ENCODE measurements at regions not wholly inside any gene's neighbourhood (a gene's known extent, or its start where the extent isn't known, plus 50 kb on each side); places are given as distances from the start of the nearest gene placed in this dataset.
"Not testable (repeated sequence)": the region's sequence is repeated elsewhere in the genome, so short reads cannot be mapped to it uniquely, and the experiment has no call there.

- in situ Hi-C loops (cut with MboI; ENCODE audit: low sequenced_read_pairs), result no loop called here
Measured at GRCh38 chr1:244291236-244292201, 160.2 kb downstream of the ADSS2 start.

DNA sequence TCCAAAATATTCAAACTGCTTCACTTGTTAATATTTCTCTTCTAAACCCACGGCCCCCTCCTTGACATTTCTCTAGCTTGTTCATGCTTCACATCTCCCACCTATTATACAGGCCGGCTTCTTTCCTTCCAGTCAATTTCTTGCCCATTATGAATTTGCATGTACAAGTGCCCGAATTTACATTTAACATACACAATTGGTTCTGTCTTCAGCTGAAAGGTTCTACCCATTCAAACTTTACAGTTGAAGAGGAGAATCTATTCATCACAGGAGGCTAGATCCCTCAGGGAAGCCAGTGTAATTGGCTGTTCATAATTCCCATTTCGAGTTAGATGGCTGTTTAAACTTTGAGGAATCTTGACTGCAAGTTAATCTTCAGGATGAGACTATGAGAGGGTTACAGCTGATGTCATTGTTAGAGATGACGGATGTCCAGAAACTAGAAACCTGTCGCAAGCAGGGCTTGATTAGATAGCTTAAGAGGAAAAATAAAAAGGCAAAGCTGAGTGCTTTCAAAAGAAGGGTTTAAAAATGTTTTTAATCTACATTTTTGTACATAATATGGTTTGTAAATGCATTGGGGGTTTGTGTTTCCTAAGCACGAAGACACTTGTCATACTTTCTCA lies 157.0 kb downstream of the ADSS2 start:
- in situ Hi-C loops (cut with MboI; ENCODE audit: low sequenced_read_pairs), result no loop called here

DNA sequence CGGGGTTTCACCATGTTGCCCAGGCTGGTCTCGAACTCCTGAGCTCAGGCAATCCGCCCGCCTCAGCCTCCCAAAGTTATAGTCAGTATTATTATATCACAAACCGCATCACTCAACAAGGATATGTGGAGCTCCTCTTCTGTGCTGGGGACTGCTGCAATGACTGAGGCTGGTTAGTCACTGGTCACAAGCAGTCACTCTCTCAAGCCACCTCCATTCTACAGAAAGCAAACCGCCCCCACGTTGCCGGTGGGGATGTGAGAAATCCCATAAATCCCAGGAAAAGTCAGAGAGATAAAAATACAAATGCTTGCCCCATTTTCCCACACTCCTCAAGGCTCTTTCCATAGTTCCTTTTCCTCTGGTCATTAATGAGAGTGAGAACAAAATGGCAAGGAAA lies 155.7 kb downstream of the ADSS2 start:
- in situ Hi-C loops (cut with MboI; ENCODE audit: low sequenced_read_pairs), result no loop called here

GRCh38 chr1:244296447-244296846 lies 155.3 kb downstream of the ADSS2 start:
- in situ Hi-C loops (cut with MboI; ENCODE audit: low sequenced_read_pairs), result no loop called here

- in situ Hi-C loops (cut with MboI; ENCODE audit: low sequenced_read_pairs), result no loop called here
Measured at GRCh38 chr1:244297087-244297486, 154.6 kb downstream of the ADSS2 start.

DNA sequence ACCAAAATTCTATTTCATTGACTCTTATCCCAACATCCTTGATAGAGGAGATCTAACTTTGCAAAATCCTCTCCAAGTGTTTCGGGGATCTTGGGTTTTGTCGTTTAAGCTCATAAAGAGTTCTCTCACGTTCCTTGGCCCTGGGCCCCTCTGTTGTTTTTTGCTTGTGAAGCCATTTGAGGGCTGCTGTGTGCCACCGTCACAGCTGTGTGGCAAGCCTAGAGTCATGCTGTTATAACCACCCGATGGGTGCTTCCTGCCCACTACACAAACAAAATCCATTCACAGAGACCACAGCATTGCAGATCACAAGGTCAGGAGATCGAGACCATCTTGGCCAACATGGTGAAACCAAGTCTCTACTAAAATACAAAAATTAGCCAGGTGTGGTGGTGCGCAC lies 154.1 kb downstream of the ADSS2 start:
- in situ Hi-C loops (cut with MboI; ENCODE audit: low sequenced_read_pairs), result no loop called here

DNA sequence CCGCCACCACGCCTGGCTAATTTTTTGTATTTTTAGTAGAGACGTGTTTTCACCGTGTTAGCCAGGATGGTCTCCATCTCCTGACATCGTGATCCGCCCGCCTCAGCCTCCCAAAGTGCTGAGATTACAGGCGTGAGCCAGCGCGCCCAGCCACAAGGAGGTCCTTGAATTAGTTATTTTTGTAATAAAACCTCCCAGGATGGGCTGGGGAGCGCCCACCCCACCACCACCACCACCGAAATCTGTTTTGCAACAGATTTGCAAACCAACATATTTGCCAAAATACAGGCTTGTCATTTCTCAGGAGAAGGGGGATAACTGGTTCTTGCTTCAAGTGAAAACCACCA lies 151.7 kb downstream of the ADSS2 start:
- in situ Hi-C loops (cut with MboI; ENCODE audit: low sequenced_read_pairs), result not testable (repeated sequence)

GRCh38 chr1:244301595-244302130 lies 150.0 kb downstream of the ADSS2 start:
- in situ Hi-C loops (cut with MboI; ENCODE audit: low sequenced_read_pairs), result no loop called here

DNA sequence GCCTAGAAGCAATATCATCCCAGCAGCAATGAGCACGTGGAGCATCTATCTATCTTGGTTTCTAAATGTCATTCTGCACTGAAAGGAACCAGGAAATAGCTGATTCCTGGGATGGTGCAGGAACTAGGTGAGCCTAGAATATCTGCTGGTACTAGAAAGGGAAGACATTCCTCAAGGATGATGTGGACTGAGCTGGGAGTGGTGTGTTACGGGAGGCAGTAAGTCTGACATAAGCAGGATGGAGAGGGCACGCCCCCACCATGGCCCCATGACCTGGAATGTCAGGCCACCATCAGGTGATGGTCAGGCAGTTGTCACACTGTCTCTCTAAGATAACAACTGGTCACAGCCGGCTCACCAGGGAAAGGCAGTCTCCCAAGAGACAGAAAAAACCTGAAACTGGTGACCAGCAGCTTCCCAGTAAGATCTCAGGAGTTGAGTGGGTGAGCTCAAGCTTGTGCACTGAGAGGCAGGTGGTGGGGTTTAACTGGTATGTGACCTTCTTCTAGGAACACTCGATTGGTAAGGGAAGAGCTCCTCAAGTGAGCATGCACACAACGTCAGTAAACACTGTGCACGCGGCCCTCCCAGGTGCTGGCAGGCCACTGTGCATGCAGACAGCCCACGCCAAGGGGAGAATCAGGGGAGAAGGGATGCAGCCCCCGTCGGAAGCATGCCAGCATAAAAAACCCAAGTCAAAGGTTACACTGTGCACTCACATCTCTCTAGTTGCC lies 148.7 kb downstream of the ADSS2 start:
- in situ Hi-C loops (cut with MboI; ENCODE audit: low sequenced_read_pairs), result no loop called here

GRCh38 chr1:244303610-244303969 lies 148.1 kb downstream of the ADSS2 start:
- in situ Hi-C loops (cut with MboI; ENCODE audit: low sequenced_read_pairs), result no loop called here

DNA sequence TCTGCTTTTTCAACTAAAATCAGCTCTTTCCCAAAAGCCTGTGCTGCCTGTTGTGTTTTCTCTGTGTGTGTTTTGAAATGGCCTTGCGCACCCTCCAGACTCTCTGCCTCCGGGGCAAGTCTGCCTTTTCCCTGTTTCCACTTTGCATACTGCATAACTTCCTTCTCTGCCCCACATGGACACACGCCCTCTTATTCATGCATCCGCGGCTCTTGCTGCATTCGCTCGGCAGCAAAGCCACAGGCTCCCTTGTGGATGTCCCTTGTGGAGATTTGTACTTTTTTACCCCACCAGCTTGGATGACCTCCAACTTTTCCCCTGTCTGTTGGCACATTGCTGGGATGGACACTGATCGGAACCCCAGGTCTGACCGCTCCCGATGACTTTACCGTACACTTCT lies 147.6 kb downstream of the ADSS2 start:
- in situ Hi-C loops (cut with MboI; ENCODE audit: low sequenced_read_pairs), result no loop called here

DNA sequence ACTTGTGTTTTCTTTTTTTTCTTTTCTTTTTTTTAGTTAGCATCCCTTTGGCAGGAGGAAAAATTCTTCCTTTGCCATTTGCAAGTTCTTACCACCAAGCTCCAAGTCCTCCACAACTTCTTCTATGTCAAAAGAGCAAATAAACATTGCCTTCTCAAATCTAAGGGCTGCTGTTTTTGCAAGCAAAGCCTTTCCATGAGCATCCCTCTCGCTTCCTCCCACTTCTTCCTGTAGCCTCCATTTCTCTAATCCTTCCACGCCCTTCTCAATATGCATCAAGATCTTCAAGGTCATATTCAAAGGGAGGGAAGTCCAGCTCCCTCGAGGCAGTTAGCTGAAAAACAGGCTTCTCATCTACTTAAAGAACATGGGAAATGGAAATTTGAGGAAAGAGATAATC lies 147.1 kb downstream of the ADSS2 start:
- in situ Hi-C loops (cut with MboI; ENCODE audit: low sequenced_read_pairs), result no loop called here

DNA sequence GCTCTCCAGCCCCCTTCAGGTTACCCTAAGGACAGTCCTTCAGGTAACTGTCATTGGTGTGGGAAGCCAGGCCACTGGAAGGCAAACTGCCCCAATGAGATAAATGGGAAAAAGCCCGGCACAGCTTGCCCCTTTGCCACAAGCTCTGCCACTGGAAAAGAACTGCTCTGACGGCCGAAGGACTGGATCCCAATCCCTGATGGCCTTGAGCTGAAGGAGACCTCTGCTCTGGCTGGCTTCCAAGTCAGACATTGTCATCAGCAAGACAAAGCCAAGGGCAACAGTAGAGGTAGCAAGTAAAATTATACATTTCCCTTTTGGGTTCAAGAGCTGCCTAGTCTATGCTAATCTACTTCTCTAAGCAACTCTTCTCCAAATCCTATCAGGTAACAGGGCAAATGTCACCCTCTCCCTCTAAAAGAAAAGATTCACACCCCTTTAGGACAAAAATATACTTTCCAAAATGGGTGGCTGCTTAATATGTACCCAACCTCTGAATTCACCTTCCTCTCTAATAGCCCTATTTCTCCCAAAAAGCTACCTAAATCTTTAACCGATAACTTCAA lies 145.8 kb downstream of the ADSS2 start:
- in situ Hi-C loops (cut with MboI; ENCODE audit: low sequenced_read_pairs), result no loop called here

- in situ Hi-C loops (cut with MboI; ENCODE audit: low sequenced_read_pairs), result no loop called here
Measured at GRCh38 chr1:244306544-244306943, 145.2 kb downstream of the ADSS2 start.

GRCh38 chr1:244309191-244309590 lies 142.5 kb downstream of the ADSS2 start:
- in situ Hi-C loops (cut with MboI; ENCODE audit: low sequenced_read_pairs), result not testable (repeated sequence)

DNA sequence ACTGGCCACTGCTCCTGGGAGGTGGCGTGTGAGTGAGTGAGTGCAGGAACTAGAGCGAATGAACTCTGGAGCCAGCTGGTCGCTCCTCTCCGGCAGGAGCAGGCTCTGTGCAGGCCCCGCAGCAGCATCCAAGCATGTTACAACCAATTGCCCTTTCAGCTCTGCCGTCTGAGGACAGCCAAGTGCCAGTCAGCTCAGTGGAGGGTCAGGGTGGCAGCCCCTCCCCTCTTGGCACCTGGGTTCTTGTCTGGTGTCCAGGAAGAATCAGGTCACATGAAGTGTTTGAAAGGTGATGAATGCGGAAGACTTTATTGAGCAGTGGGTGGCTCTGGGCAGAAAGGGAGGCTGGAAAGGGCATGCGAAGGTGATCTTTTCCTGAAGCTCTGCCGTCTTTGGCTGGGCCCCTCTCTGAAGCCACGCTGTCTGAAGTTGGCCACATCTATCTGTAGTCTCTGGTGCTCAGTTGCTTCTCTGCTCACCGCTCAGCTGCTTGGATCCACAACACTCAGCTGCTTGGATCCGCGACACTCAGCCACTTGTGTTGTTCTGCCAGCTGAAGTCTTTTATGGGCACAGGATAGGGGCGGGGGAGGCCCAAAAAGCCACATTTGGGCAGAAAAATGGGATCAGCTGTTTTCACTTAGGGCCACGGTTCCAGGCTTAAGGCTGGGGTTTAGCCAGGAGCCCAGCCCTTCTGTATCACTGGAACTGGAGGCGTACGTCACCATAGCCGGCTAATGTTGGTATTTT lies 139.8 kb downstream of the ADSS2 start:
- in situ Hi-C loops (cut with MboI; ENCODE audit: low sequenced_read_pairs), result no loop called here

DNA sequence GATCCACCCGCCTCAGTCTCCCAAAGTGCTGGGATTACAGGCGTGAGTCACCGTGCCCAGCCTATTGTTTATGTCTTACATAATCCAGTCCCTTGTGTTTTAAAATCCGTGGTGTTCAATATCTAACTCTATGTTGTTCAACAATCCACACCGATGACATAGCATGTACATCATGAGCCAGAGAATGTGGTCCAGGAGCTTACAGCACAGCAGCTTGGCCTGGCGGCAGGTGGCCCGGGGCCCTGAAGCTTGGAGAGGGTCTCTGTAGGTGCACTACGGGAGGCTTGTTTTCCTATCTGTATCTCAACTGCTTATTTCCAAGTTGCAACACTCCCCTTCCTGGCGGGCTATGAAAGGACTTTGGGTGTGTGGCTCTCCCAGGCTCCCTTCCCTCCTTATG lies 138.4 kb downstream of the ADSS2 start:
- in situ Hi-C loops (cut with MboI; ENCODE audit: low sequenced_read_pairs), result no loop called here

DNA sequence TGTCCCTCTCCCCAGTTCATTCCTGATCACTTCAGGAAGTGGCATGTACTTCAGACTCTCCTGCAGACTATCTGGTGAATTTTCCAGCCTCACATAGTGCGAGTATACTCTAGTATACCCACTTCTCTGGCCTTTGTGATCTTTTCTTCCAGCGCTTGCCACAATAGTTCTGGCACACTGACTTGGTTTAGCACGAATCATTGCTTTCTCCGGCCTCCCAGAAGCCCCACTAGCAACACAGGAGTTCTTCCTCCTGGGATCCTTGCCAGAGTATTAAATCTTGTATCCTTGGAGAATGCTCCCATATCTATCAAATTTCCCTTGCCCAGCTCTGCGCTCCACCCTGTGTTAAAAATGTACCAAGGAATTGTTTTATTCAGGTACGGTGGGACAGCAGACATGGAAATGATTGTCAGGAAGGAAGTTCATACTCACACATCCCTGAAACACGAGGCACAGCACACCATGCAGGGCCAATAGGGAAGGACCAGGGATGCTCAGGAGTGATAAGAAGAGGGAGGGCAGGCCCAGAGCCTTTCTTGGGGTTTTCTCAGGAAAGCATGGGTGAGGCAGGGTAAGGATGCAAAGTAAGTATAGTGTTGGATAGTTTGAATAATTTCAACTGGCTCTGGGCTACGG lies 136.7 kb downstream of the ADSS2 start:
- in situ Hi-C loops (cut with MboI; ENCODE audit: low sequenced_read_pairs), result no loop called here

- in situ Hi-C loops (cut with MboI; ENCODE audit: low sequenced_read_pairs), result no loop called here
Measured at GRCh38 chr1:244315996-244316395, 135.7 kb downstream of the ADSS2 start.

DNA sequence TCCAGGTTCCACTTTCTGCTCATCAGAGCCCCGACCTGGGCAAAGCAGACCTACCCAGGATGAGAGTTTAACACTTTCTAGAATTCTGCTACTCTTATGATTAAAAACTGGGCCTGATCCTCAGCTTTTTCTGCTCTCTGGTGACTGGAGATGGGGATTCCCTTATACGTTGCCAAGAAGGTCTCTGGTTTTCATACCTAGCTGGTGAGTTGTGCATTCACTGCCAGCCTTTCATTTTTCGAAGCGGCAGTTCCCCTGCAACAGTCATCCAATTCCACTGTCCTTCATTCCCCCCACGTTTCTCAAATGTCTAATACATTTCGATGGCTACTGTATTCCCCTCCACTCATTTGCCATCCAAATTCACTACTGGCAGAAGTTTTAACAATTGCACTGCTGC lies 135.3 kb downstream of the ADSS2 start:
- in situ Hi-C loops (cut with MboI; ENCODE audit: low sequenced_read_pairs), result no loop called here
